ENCODE measurements at regions not wholly inside any gene's neighbourhood (a gene's known extent, or its start where the extent isn't known, plus 50 kb on each side); places are given as distances from the start of the nearest gene placed in this dataset.

DNA sequence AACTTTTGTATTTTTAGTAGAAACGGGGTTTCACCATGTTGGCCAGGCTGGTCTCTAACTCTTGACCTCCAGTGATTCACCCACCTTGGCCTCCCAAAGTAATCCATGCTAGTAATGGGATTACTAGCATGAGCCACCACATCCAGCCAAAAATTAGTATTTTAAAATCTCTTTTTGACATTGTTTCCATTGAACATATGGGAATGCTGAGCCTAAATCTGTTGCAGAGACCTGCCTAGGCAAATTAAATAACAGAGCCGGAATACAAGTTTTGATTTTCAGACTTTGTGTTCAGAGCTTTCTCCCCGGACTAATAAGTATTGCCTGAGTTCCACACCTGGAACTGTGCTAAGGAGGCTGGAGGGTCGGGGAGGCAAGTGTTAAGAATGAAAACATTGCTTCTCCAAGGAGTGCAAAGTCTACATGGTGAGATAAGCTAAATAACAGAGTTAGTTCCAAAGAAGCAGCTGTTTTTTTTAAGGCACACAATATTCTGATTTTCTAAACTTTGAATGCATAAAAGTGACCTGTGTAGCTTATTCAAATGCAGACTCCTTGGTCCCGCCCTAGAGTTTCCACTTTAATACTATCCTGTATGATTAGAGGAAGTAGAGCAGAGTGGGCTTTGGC lies 150.6 kb upstream of the CELF4 start:
- TF ChIP-seq, protein P1, sequence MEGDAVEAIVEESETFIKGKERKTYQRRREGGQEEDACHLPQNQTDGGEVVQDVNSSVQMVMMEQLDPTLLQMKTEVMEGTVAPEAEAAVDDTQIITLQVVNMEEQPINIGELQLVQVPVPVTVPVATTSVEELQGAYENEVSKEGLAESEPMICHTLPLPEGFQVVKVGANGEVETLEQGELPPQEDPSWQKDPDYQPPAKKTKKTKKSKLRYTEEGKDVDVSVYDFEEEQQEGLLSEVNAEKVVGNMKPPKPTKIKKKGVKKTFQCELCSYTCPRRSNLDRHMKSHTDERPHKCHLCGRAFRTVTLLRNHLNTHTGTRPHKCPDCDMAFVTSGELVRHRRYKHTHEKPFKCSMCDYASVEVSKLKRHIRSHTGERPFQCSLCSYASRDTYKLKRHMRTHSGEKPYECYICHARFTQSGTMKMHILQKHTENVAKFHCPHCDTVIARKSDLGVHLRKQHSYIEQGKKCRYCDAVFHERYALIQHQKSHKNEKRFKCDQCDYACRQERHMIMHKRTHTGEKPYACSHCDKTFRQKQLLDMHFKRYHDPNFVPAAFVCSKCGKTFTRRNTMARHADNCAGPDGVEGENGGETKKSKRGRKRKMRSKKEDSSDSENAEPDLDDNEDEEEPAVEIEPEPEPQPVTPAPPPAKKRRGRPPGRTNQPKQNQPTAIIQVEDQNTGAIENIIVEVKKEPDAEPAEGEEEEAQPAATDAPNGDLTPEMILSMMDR (IDR thresholded peaks at IDR 0.05) = no peak
- TF ChIP-seq EZH2phosphoT487 (IDR thresholded peaks at IDR 0.05) = no peak
